K562 (cell line): ENCODE measurements at regions not wholly inside any gene's neighbourhood (a gene's known extent, or its start where the extent isn't known, plus 50 kb on each side); places are given as distances from the start of the nearest gene placed in this dataset.

ENCODE experiments used
- ARID4B ChIP-seq: sonication (generic); formaldehyde crosslinking; IDR thresholded peaks from 2 replicates; pipeline ENCODE4 v1.8.0; 2022; ENCODE audit warnings: mild to moderate bottlenecking, missing genetic modification reagents
- CTCF ChIP-seq, 3 experiments: IDR thresholded peaks in 2 of 3; conservative IDR thresholded peaks in 1 of 3; 2 replicates each; pipeline ENCODE4 v1.5.1; 2011 to 2012; ENCODE audit warnings: low read length in 3 of 3, mild to moderate bottlenecking in 3 of 3, control low read depth in 2 of 3, improper control_type of control experiment in 1 of 3, inconsistent platforms in 1 of 3, low read depth in 1 of 3, mixed read lengths in 1 of 3, moderate library complexity in 1 of 3; ENCODE audit not compliant: insufficient read depth in 2 of 3
- CXXC5 ChIP-seq: fragments of 250-450 bp; sonication (Bioruptor Pico); IDR thresholded peaks from 2 replicates; pipeline ENCODE4 v1.8.0; 2022; ENCODE audit warnings: inconsistent platforms, mild to moderate bottlenecking, moderate library complexity
- MAX ChIP-seq: sonication (generic); formaldehyde crosslinking; IDR thresholded peaks from 2 replicates; pipeline ENCODE4 v1.9.0; 2022; ENCODE audit warnings: mild to moderate bottlenecking, missing genetic modification reagents
- MYC ChIP-seq, 2 experiments: fragments of 250-450 bp in 1 of 2; sonication (Bioruptor Pico) in 1 of 2; IDR thresholded peaks; 2 replicates each; pipeline versions ENCODE4 v1.5.1 to v1.6.1; 2012 to 2021; ENCODE audit warnings: low read depth in 2 of 2, borderline replicate concordance in 1 of 2, improper control_type of control experiment in 1 of 2, low read length in 1 of 2, mild to moderate bottlenecking in 1 of 2, moderate library complexity in 1 of 2
- NRF1 ChIP-seq, 2 experiments: fragments of 450-650 bp; IDR thresholded peaks in 1 of 2; conservative IDR thresholded peaks in 1 of 2; 2 replicates each; pipeline ENCODE4 v1.6.1; 2014; ENCODE audit warnings: mild to moderate bottlenecking in 2 of 2
- POLR2A ChIP-seq: fragments of 450-650 bp; conservative IDR thresholded peaks from 2 replicates; pipeline ENCODE4 v1.6.1; 2016
- POLR2AphosphoS5 ChIP-seq: IDR thresholded peaks from 2 replicates; pipeline ENCODE4 v1.6.1; 2011; ENCODE audit warnings: mild to moderate bottlenecking, low read depth, low read length, moderate library complexity; ENCODE audit not compliant: control insufficient read depth, insufficient read depth
- PURB ChIP-seq: sonication (generic); formaldehyde crosslinking; IDR thresholded peaks from 2 replicates; pipeline ENCODE4 v1.9.0; 2021; ENCODE audit warnings: low read depth, mild to moderate bottlenecking, missing genetic modification reagents
- SNAPC5 ChIP-seq: fragments of 250-450 bp; sonication (Bioruptor Pico); IDR thresholded peaks from 2 replicates; pipeline ENCODE4 v1.8.0; 2021; ENCODE audit warnings: moderate library complexity, mild to moderate bottlenecking, inconsistent platforms
- USF1 ChIP-seq: sonication (generic); formaldehyde crosslinking; IDR thresholded peaks from 2 replicates; pipeline ENCODE4 v1.9.0; 2022; ENCODE audit warnings: mild to moderate bottlenecking, missing genetic modification reagents
- USF2 ChIP-seq: sonication (generic); formaldehyde crosslinking; IDR thresholded peaks from 2 replicates; pipeline ENCODE4 v1.5.0; 2020; ENCODE audit warnings: missing genetic modification reagents
- ZNF140 ChIP-seq: fragments of 250-450 bp; sonication (Bioruptor Pico); IDR thresholded peaks from 2 replicates; pipeline ENCODE4 v1.8.0; 2021; ENCODE audit warnings: moderate library complexity, mild to moderate bottlenecking, inconsistent platforms
- ZNF551 ChIP-seq: fragments of 250-450 bp; sonication (Bioruptor Pico); IDR thresholded peaks from 2 replicates; pipeline ENCODE4 v1.5.0; 2021; ENCODE audit warnings: mild to moderate bottlenecking, moderate library complexity

- no peak for TF ChIP-seq POLR2A
- TF ChIP-seq SNAPC5 (CRISPR knock-in tag) = no peak
- TF ChIP-seq MYC (IDR thresholded peaks at IDR 0.05; ENCODE audit: low read depth, low read length) = no peak
- no peak for TF ChIP-seq MYC (CRISPR knock-in tag; IDR thresholded peaks at IDR 0.05; ENCODE audit: borderline replicate concordance, low read depth)
- TF ChIP-seq NRF1 (conservative IDR thresholded peaks at IDR 0.05 in 1 of 2, IDR thresholded peaks at IDR 0.05 in 1 of 2) = no peak
- TF ChIP-seq CTCF (IDR thresholded peaks at IDR 0.05 in 2 of 3, conservative IDR thresholded peaks at IDR 0.05 in 1 of 3; ENCODE audit: insufficient read depth in 2 of 3, low read depth in 1 of 3, low read length in 3 of 3) = no peak
- TF ChIP-seq POLR2AphosphoS5 = no peak
- no peak for TF ChIP-seq PURB (CRISPR knock-in tag)
- TF ChIP-seq ARID4B = no peak
- no peak for TF ChIP-seq USF2 (CRISPR knock-in tag)
- TF ChIP-seq MAX (CRISPR knock-in tag) = no peak
- no peak for TF ChIP-seq ZNF140 (CRISPR knock-in tag)
- no peak for TF ChIP-seq CXXC5 (CRISPR knock-in tag)
- no peak for TF ChIP-seq USF1
- TF ChIP-seq ZNF551 = no peak
These were observed 558.2 kb downstream of the CDH26 start for GRCh38 chr20:60516442-60516841.
